ENCODE measurements at regions not wholly inside any gene's neighbourhood (a gene's known extent, or its start where the extent isn't known, plus 50 kb on each side); places are given as distances from the start of the nearest gene placed in this dataset.
"Not testable (repeated sequence)": the region's sequence is repeated elsewhere in the genome, so short reads cannot be mapped to it uniquely, and the experiment has no call there.

- DNase-seq (ENCODE audit: low spot score): no peak
These were observed 75.1 kb upstream of the PTPRK start for GRCh38 chr6:128595544-128595943.

GRCh38 chr6:128586095-128586494, 65.7 kb upstream of the PTPRK start:
- no peak for DNase-seq (ENCODE audit: low spot score)

GRCh38 chr6:128580224-128581110, 60.1 kb upstream of the PTPRK start:
- DNase-seq (ENCODE audit: low spot score): no peak

- DNase-seq (ENCODE audit: low spot score): not testable (repeated sequence)
These were observed 54.9 kb upstream of the PTPRK start for GRCh38 chr6:128575254-128575653.

GRCh38 chr6:128574402-128574801, 54.0 kb upstream of the PTPRK start:
- no peak for DNase-seq (ENCODE audit: low spot score)

- no peak for DNase-seq (ENCODE audit: low spot score)
These were observed 52.6 kb upstream of the PTPRK start for GRCh38 chr6:128573036-128573435.

GRCh38 chr6:128572294-128572693, 51.9 kb upstream of the PTPRK start:
- DNase-seq (ENCODE audit: low spot score): no peak

GRCh38 chr6:128570680-128571063, 50.3 kb upstream of the PTPRK start:
- no peak for DNase-seq (ENCODE audit: low spot score)

GRCh38 chr6:128569732-128570679, 49.6 kb upstream of the PTPRK start:
- no peak for DNase-seq (ENCODE audit: low spot score)

All from CD4-positive, alpha-beta T cell treated with Interleukin-2 at 100 ng/mL for 4 hours (primary cell).